ENCODE measurements at regions not wholly inside any gene's neighbourhood (a gene's known extent, or its start where the extent isn't known, plus 50 kb on each side); places are given as distances from the start of the nearest gene placed in this dataset.

GRCh38 chr2:71894261-71894660, 253.4 kb downstream of the CYP26B1 start:
- H3K36me3 ChIP-seq (ENCODE audit: low read depth), result no peaks in the 10 kb centered on the region
- no peaks in the 10 kb centered on the region for H3K79me2 ChIP-seq (ENCODE audit: insufficient read depth)
- H3K4me2 ChIP-seq (ENCODE audit: unreplicated experiment), result no peak overlapping the region
- H3K4me3 ChIP-seq, result no peak overlapping the region
- H3K9me3 ChIP-seq (ENCODE audit: low read depth), result no peaks in the 10 kb centered on the region
- H3F3A ChIP-seq (ENCODE audit: insufficient read depth), result peaks cover 17% of the 10 kb centered on the region
- H3K27ac ChIP-seq, result no peak overlapping the region
- no peaks in the 10 kb centered on the region for H3K9me2 ChIP-seq (ENCODE audit: insufficient read depth)
- no peak overlapping the region for H2AFZ ChIP-seq
- DNase-seq, result no peak
- TF ChIP-seq EZH2phosphoT487 (IDR thresholded peaks at IDR 0.05; ENCODE audit: insufficient read depth, low read depth), result no peak
- no peak for TF ChIP-seq EZH2 (IDR thresholded peaks at IDR 0.05; ENCODE audit: insufficient read depth, poor library complexity, severe bottlenecking)
- H3K27me3 ChIP-seq (replicated peaks; ENCODE audit: insufficient read depth), result no peaks in the 10 kb centered on the region
- 83 to 88% methylated on average over 8 of the region's 8 CpGs for WGBS, 2 experiments (ENCODE audit: low coverage in 1 of 2, low lambda C conversion rate in 2 of 2, missing lambda C conversion rate in 2 of 2)
- no peak overlapping the region for H3K9ac ChIP-seq
- H3K4me1 ChIP-seq (ENCODE audit: insufficient read depth), result peaks cover 15% of the 10 kb centered on the region
- H4K20me1 ChIP-seq (ENCODE audit: insufficient read depth), result no peaks in the 10 kb centered on the region
- in situ Hi-C loops (cut with MboI), result no loop called here

GRCh38 chr2:71893646-71894045, 254.0 kb downstream of the CYP26B1 start:
- no peak overlapping the region for H3K9ac ChIP-seq
- 83 to 87% methylated on average over 13 of the region's 13 CpGs for WGBS, 2 experiments (ENCODE audit: low coverage in 1 of 2, low lambda C conversion rate in 2 of 2, missing lambda C conversion rate in 2 of 2)

GRCh38 chr2:71892896-71893295, 254.8 kb downstream of the CYP26B1 start:
- H3K4me2 ChIP-seq (ENCODE audit: unreplicated experiment), result no peak overlapping the region
- H3K9ac ChIP-seq, result no peak overlapping the region
- no peaks in the 10 kb centered on the region for H4K20me1 ChIP-seq (ENCODE audit: insufficient read depth)
- H3K4me3 ChIP-seq, result no peak overlapping the region
- TF ChIP-seq EZH2phosphoT487 (IDR thresholded peaks at IDR 0.05; ENCODE audit: insufficient read depth, low read depth) (no peak), EZH2 (IDR thresholded peaks at IDR 0.05; ENCODE audit: insufficient read depth, poor library complexity, severe bottlenecking) (no peak)
- H2AFZ ChIP-seq, result no peak overlapping the region
- peaks cover 21% of the 10 kb centered on the region for H3F3A ChIP-seq (ENCODE audit: insufficient read depth)
- H3K27ac ChIP-seq, result no peak overlapping the region
- no peaks in the 10 kb centered on the region for H3K9me3 ChIP-seq (ENCODE audit: low read depth)
- no peaks in the 10 kb centered on the region for H3K79me2 ChIP-seq (ENCODE audit: insufficient read depth)
- no peak for DNase-seq
- in situ Hi-C loops (cut with MboI), result no loop called here
- H3K9me2 ChIP-seq (ENCODE audit: insufficient read depth), result no peaks in the 10 kb centered on the region
- 94 to 95% methylated on average over 6 of the region's 6 CpGs for WGBS, 2 experiments (ENCODE audit: low coverage in 1 of 2, low lambda C conversion rate in 2 of 2, missing lambda C conversion rate in 2 of 2)
- H3K4me1 ChIP-seq (ENCODE audit: insufficient read depth), result peaks cover 27% of the 10 kb centered on the region
- H3K36me3 ChIP-seq (ENCODE audit: low read depth), result no peaks in the 10 kb centered on the region
- H3K27me3 ChIP-seq (replicated peaks; ENCODE audit: insufficient read depth), result no peaks in the 10 kb centered on the region

More at GRCh38 chr2:71893646-71894045, 254.0 kb downstream of the CYP26B1 start:
- H3K27ac ChIP-seq, result no peak overlapping the region
- no peak for TF ChIP-seq EZH2 (IDR thresholded peaks at IDR 0.05; ENCODE audit: insufficient read depth, poor library complexity, severe bottlenecking)
- no peak for TF ChIP-seq EZH2phosphoT487 (IDR thresholded peaks at IDR 0.05; ENCODE audit: insufficient read depth, low read depth)
- H3K27me3 ChIP-seq (replicated peaks; ENCODE audit: insufficient read depth), result no peaks in the 10 kb centered on the region
- no peaks in the 10 kb centered on the region for H3K9me3 ChIP-seq (ENCODE audit: low read depth)
- H3K36me3 ChIP-seq (ENCODE audit: low read depth), result no peaks in the 10 kb centered on the region
- no peak overlapping the region for H3K4me3 ChIP-seq
- H3K79me2 ChIP-seq (ENCODE audit: insufficient read depth), result no peaks in the 10 kb centered on the region
- no peak overlapping the region for H3K4me2 ChIP-seq (ENCODE audit: unreplicated experiment)
- in situ Hi-C loops (cut with MboI), result no loop called here
- H2AFZ ChIP-seq, result no peak overlapping the region
- no peak for DNase-seq
- no peaks in the 10 kb centered on the region for H3K9me2 ChIP-seq (ENCODE audit: insufficient read depth)
- peaks cover 21% of the 10 kb centered on the region for H3F3A ChIP-seq (ENCODE audit: insufficient read depth)
- no peaks in the 10 kb centered on the region for H4K20me1 ChIP-seq (ENCODE audit: insufficient read depth)
- H3K4me1 ChIP-seq (ENCODE audit: insufficient read depth), result peaks cover 21% of the 10 kb centered on the region

- no peak for TF ChIP-seq EZH2phosphoT487 (IDR thresholded peaks at IDR 0.05; ENCODE audit: insufficient read depth, low read depth)
- no peak for TF ChIP-seq EZH2 (IDR thresholded peaks at IDR 0.05; ENCODE audit: insufficient read depth, poor library complexity, severe bottlenecking)
- Histone ChIP-seq H3K36me3 (ENCODE audit: low read depth) (no peaks in the 10 kb centered on the region), H3K9me2 (ENCODE audit: insufficient read depth) (no peaks in the 10 kb centered on the region), H3K4me3 (no peak overlapping the region), H3F3A (ENCODE audit: insufficient read depth) (peaks cover 21% of the 10 kb centered on the region), H4K20me1 (ENCODE audit: insufficient read depth) (no peaks in the 10 kb centered on the region), H3K9ac (no peak overlapping the region), H3K9me3 (ENCODE audit: low read depth) (no peaks in the 10 kb centered on the region), H3K27ac (no peak overlapping the region), H3K27me3 (replicated peaks; ENCODE audit: insufficient read depth) (no peaks in the 10 kb centered on the region), H3K4me2 (ENCODE audit: unreplicated experiment) (no peak overlapping the region), H3K79me2 (ENCODE audit: insufficient read depth) (no peaks in the 10 kb centered on the region), H3K4me1 (ENCODE audit: insufficient read depth) (peaks cover 27% of the 10 kb centered on the region), H2AFZ (no peak overlapping the region)
- in situ Hi-C loops (cut with MboI), result no loop called here
- 97 to 98% methylated on average over 2 of the region's 2 CpGs for WGBS, 2 experiments (ENCODE audit: low coverage in 1 of 2, low lambda C conversion rate in 2 of 2, missing lambda C conversion rate in 2 of 2)
- DNase-seq, result no peak
Measured at GRCh38 chr2:71892423-71892730, 255.3 kb downstream of the CYP26B1 start.

Data from GM23248 (cell line).